DOHH2 (cell line): ENCODE measurements at regions not wholly inside any gene's neighbourhood (a gene's known extent, or its start where the extent isn't known, plus 50 kb on each side); places are given as distances from the start of the nearest gene placed in this dataset.

Source experiments
- H3F3A ChIP-seq: fragments of 200-600 bp; sonication (generic), shearing (Covaris generic); 2 replicates; pipeline ENCODE4 v1.6.0; 2016; ENCODE audit warnings: antibody characterized with exemption, mild to moderate bottlenecking; ENCODE audit not compliant: control insufficient read depth, insufficient read depth
- H3K27ac ChIP-seq: fragments of 200-600 bp; sonication (generic); 2 replicates; pipeline ENCODE4 v1.5.1; 2014; ENCODE audit warnings: low read depth, mild to moderate bottlenecking, low read length, moderate library complexity
- H3K27me3 ChIP-seq: fragments of 200-600 bp; sonication (generic); 2 replicates; pipeline ENCODE4 v1.6.1; 2014; ENCODE audit warnings: mild to moderate bottlenecking, low read length, mixed read lengths; ENCODE audit not compliant: control insufficient read depth
- H3K36me3 ChIP-seq: fragments of 200-600 bp; sonication (generic); 2 replicates; pipeline ENCODE4 v1.6.1; 2014; ENCODE audit warnings: mild to moderate bottlenecking, low read length, moderate library complexity, mixed read lengths; ENCODE audit not compliant: control insufficient read depth
- H3K4me1 ChIP-seq: fragments of 200-600 bp; sonication (generic); 2 replicates; pipeline ENCODE4 v1.6.1; 2014; ENCODE audit warnings: mild to moderate bottlenecking, low read length, mixed read lengths; ENCODE audit not compliant: control insufficient read depth
- H3K4me2 ChIP-seq: fragments of 200-600 bp; sonication (generic); 2 replicates; pipeline ENCODE4 v1.6.0; 2014; ENCODE audit warnings: mild to moderate bottlenecking, low read length, moderate library complexity
- H3K4me3 ChIP-seq: fragments of 200-600 bp; sonication (generic); 2 replicates; pipeline ENCODE4 v1.5.1; 2014; ENCODE audit warnings: mild to moderate bottlenecking, low read length, mixed read lengths
- H3K79me2 ChIP-seq: fragments of 200-600 bp; sonication (generic); 2 replicates; pipeline ENCODE4 v1.6.1; 2014; ENCODE audit warnings: mild to moderate bottlenecking, low read length, mixed read lengths; ENCODE audit not compliant: control insufficient read depth
- H3K9me2 ChIP-seq: fragments of 200-600 bp; sonication (generic); replicated peaks from 2 replicates; pipeline ENCODE4 v1.6.1; 2014; ENCODE audit warnings: mild to moderate bottlenecking, low read length, mixed read lengths; ENCODE audit not compliant: control insufficient read depth
- H3K9me3 ChIP-seq: fragments of 200-600 bp; sonication (generic); 2 replicates; pipeline ENCODE4 v1.6.1; 2014; ENCODE audit warnings: antibody characterized with exemption, low read length, mixed read lengths; ENCODE audit not compliant: control insufficient read depth, insufficient read depth
- H4K20me1 ChIP-seq: fragments of 200-600 bp; sonication (generic); 2 replicates; pipeline ENCODE4 v1.6.0; 2014; ENCODE audit warnings: low read depth, mild to moderate bottlenecking, antibody characterized with exemption, low read length, moderate library complexity; ENCODE audit not compliant: control insufficient read depth, insufficient read depth
- CTCF ChIP-seq: fragments of 200-600 bp; sonication (generic); IDR thresholded peaks from one replicate; pipeline ENCODE4 v1.5.1; 2014; ENCODE audit warnings: antibody characterized with exemption, mild to moderate bottlenecking, low read depth, low read length; ENCODE audit not compliant: poor library complexity, severe bottlenecking
- EZH2phosphoT487 ChIP-seq: fragments of 200-600 bp; sonication (generic); IDR thresholded peaks from 2 replicates; pipeline ENCODE4 v1.6.1; 2017; ENCODE audit warnings: borderline replicate concordance, mild to moderate bottlenecking, antibody characterized with exemption, low read length, moderate library complexity, mixed read lengths

- Histone ChIP-seq H3K9me3 (no peaks in the 10 kb centered on the region), H3K36me3 (no peaks in the 10 kb centered on the region), H3K9me2 (no peaks in the 10 kb centered on the region), H4K20me1 (no peaks in the 10 kb centered on the region), H3K27me3 (no peaks in the 10 kb centered on the region), H3F3A (no peaks in the 10 kb centered on the region), H3K4me3 (no peak overlapping the region), H3K4me1 (no peaks in the 10 kb centered on the region), H3K79me2 (no peaks in the 10 kb centered on the region), H3K4me2 (no peak overlapping the region), H3K27ac (no peak overlapping the region)
- TF ChIP-seq EZH2phosphoT487 (no peak), CTCF (no peak)
Measured at GRCh38 chr3:513301-513700, 316.7 kb downstream of the CHL1 start.

GRCh38 chr3:514192-514591, 317.6 kb downstream of the CHL1 start:
- TF ChIP-seq CTCF (no peak), EZH2phosphoT487 (no peak)
- Histone ChIP-seq H3K79me2 (no peaks in the 10 kb centered on the region), H3K4me1 (no peaks in the 10 kb centered on the region), H3K9me3 (no peaks in the 10 kb centered on the region), H3K36me3 (no peaks in the 10 kb centered on the region), H3K27ac (no peak overlapping the region), H3K4me2 (no peak overlapping the region), H3F3A (no peaks in the 10 kb centered on the region), H4K20me1 (no peaks in the 10 kb centered on the region), H3K4me3 (no peak overlapping the region), H3K27me3 (no peaks in the 10 kb centered on the region), H3K9me2 (no peaks in the 10 kb centered on the region)

- H3K9me3 ChIP-seq = no peaks in the 10 kb centered on the region
- TF ChIP-seq EZH2phosphoT487 (no peak), CTCF (no peak)
- no peaks in the 10 kb centered on the region for H3F3A ChIP-seq
- no peaks in the 10 kb centered on the region for H3K79me2 ChIP-seq
- H3K4me2 ChIP-seq = no peak overlapping the region
- no peaks in the 10 kb centered on the region for H3K9me2 ChIP-seq
- H3K27ac ChIP-seq = no peak overlapping the region
- H3K27me3 ChIP-seq = no peaks in the 10 kb centered on the region
- no peaks in the 10 kb centered on the region for H4K20me1 ChIP-seq
- H3K36me3 ChIP-seq = no peaks in the 10 kb centered on the region
- no peak overlapping the region for H3K4me3 ChIP-seq
- H3K4me1 ChIP-seq = no peaks in the 10 kb centered on the region
Measured at GRCh38 chr3:519026-519425, 322.5 kb downstream of the CHL1 start.

- no peaks in the 10 kb centered on the region for H3K79me2 ChIP-seq
- no peak overlapping the region for H3K27ac ChIP-seq
- no peaks in the 10 kb centered on the region for H3K27me3 ChIP-seq
- no peaks in the 10 kb centered on the region for H4K20me1 ChIP-seq
- TF ChIP-seq CTCF = no peak
- no peak for TF ChIP-seq EZH2phosphoT487
- H3K36me3 ChIP-seq = no peaks in the 10 kb centered on the region
- H3K4me3 ChIP-seq = no peak overlapping the region
- H3K9me2 ChIP-seq = no peaks in the 10 kb centered on the region
- H3K4me2 ChIP-seq = no peak overlapping the region
- no peaks in the 10 kb centered on the region for H3K4me1 ChIP-seq
- no peaks in the 10 kb centered on the region for H3F3A ChIP-seq
- H3K9me3 ChIP-seq = no peaks in the 10 kb centered on the region
Measured at GRCh38 chr3:522888-523287, 326.3 kb downstream of the CHL1 start.
